ENCODE measurements at regions not wholly inside any gene's neighbourhood (a gene's known extent, or its start where the extent isn't known, plus 50 kb on each side); places are given as distances from the start of the nearest gene placed in this dataset.

DNA sequence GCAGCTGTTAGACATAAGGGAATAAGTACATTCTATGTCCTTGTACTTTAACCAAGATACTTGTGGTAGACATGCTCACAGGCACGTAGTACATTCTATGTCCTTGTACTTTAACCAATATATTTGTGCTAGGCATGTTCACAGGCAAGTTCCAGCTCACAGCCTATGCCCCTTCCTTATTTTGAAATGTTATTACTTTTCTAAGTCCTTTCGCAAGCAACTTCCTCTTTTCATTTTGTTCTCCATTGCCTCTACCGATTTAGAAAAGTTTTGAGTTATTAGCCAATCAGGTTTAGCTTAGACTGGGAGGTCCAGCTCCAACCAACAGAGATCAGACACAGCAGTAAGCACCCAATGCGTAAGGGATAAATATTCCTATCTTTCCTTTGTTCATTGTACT lies 60.1 kb upstream of the NUDT7 start:
- DNase-seq (ENCODE audit: low spot score) = no peak

DNA sequence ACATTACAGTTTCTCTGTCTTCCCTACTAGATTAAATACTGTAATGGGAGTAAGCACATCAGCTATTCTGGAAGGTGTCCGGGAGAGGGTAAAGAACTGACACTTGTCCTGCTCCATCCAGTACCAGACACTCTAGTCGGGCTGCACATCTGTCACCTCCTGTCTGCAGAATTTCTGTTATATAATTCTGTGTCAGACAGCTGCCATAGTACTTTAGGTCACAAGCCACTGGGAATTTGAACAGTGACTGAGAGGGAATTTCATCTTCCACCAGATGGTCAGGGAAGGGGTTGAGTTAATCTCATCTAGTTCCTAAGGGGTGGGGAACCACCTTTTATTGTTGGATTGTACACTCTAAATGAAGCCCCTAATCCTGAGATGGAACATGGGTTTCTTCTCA lies 58.6 kb upstream of the NUDT7 start:
- no peak for DNase-seq (ENCODE audit: low spot score)

DNA sequence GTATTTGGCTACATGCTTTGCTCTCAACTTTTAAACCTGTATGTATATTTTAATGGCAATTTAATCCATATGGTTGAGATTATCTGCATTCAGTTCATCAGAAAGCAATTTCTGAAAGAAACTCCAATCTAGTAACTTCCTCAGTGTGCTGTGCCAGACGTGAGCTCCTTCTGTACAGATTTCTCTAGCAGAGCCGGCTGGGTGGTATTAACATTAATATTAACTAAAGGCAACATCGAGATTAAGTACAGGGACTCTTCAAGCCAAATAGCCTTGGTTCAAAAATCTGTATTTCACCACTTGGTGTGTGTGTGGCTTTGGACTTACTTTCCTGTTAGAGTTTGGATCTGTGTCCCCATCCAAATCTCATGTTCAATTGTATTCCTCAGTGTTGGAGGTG lies 55.5 kb upstream of the NUDT7 start:
- no peak for DNase-seq (ENCODE audit: low spot score)

DNA sequence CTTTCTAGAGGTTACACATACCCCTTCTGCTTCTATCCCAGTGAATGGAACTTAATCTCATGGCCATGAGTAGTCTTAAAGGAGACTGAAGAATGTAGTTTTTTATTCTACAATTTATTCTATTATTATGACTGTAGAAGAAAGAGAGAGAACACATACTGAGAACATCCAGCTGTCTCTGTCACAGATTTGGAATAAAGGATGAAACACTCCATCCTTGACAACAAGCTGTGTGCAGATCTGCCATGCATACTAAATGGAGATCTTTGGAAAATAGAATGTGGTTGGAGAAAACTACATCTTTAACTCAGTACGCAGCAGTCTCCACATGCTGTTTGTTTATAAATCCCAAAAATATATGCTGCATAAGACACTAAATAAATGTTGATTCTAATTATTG lies 54.1 kb upstream of the NUDT7 start:
- DNase-seq (ENCODE audit: low spot score) = no peak

DNA sequence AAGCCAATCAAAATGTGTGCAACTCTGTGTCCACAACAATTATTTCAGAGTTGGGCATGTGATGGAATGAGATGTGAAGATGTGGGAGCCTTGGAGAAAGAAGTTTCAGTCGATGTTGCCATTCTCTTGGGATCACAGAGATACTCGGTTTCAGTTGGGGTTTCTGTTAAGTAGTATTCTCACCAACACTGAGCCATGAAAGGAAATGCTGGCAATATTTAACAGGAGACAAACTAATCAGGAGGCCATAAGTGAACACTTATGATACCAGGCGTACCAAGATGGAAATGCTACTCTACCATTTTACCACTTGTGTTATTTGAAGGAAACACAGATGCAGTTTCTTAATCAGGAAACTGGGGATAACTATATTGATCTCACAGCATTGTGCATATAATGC lies 53.3 kb upstream of the NUDT7 start:
- no peak for DNase-seq (ENCODE audit: low spot score)

Measured in activated CD4-positive, alpha-beta T cell treated with anti-CD3 and anti-CD28 coated beads, Interleukin-2, Interleukin-4, amounts not matched to agents 100 ng/mL and 50 ng/mL, durations not matched to agents 16 hours and 8 hours (primary cell).